ENCODE measurements at regions not wholly inside any gene's neighbourhood (a gene's known extent, or its start where the extent isn't known, plus 50 kb on each side); places are given as distances from the start of the nearest gene placed in this dataset.
"Not testable (repeated sequence)": the region's sequence is repeated elsewhere in the genome, so short reads cannot be mapped to it uniquely, and the experiment has no call there.

- not testable (repeated sequence) for H3K4me2 ChIP-seq; H3K79me2 ChIP-seq; H3K27me3 ChIP-seq; H3K36me3 ChIP-seq (replicated peaks; ENCODE audit: insufficient read depth, low read depth); H2AFZ ChIP-seq; H3K9me3 ChIP-seq (ENCODE audit: low read depth); H3K4me1 ChIP-seq (ENCODE audit: insufficient read depth); DNase-seq (ENCODE audit: low spot score); H4K20me1 ChIP-seq (ENCODE audit: insufficient read depth, poor library complexity, severe bottlenecking); H3K4me3 ChIP-seq; H3K27ac ChIP-seq; H3K9me2 ChIP-seq (replicated peaks; ENCODE audit: insufficient read depth)
- WGBS (ENCODE audit: low lambda C conversion rate, missing lambda C conversion rate) = 92% methylated on average over 18 of the region's 19 CpGs
These were observed 152.0 kb upstream of the PCDH11X start for GRCh38 chrX:91627194-91627593.

DNA sequence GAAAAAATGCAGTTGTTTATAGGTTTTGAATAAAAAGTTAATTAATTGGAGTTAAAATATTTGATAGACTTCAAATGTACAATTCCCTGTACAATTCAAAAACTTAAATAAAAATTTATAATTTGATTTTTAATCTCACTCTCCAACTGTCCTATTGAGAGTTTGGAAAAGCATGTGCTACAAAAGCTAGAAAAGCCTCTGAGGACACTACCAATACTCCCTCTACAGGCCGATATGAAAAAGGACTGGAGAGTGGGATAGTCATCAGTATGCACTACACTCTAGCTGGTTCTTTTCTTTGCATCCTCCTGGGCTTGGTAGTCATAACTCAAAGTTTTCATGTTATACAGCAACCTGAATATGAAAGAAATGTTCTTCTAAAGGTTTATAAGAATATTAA lies 139.9 kb upstream of the PCDH11X start:
- not testable (repeated sequence) for H3K9me3 ChIP-seq (ENCODE audit: low read depth); H3K4me3 ChIP-seq; H3K4me2 ChIP-seq; H3K27me3 ChIP-seq; H3K27ac ChIP-seq; H3K79me2 ChIP-seq; H3K36me3 ChIP-seq (replicated peaks; ENCODE audit: insufficient read depth, low read depth); H3K9me2 ChIP-seq (replicated peaks; ENCODE audit: insufficient read depth); H4K20me1 ChIP-seq (ENCODE audit: insufficient read depth, poor library complexity, severe bottlenecking); DNase-seq (ENCODE audit: low spot score); H2AFZ ChIP-seq; H3K4me1 ChIP-seq (ENCODE audit: insufficient read depth)
- peak; percentile 13 for TF ChIP-seq CTCF (IDR thresholded peaks at IDR 0.05; ENCODE audit: poor library complexity)
- 16% methylated on average over 1 of the region's 1 CpG for WGBS (ENCODE audit: low lambda C conversion rate, missing lambda C conversion rate)
